Skeletal muscle tissue (tissue), 3 donors: ENCODE measurements at regions not wholly inside any gene's neighbourhood (a gene's known extent, or its start where the extent isn't known, plus 50 kb on each side); places are given as distances from the start of the nearest gene placed in this dataset.
A peak's percentile ranks its signal among the peaks of the same experiment; 100 is the strongest.

Experiments used
- H3K27ac ChIP-seq: one replicate; pipeline ENCODE4 v1.7.0; 2013; ENCODE audit warnings: mild to moderate bottlenecking, low read depth, low read length, inconsistent platforms
- H3K27me3 ChIP-seq, 3 donors: one replicate each; pipeline ENCODE4 v1.7.0; 2013; ENCODE audit warnings: low read length in 3 of 3; ENCODE audit not compliant: control insufficient read depth in 3 of 3, insufficient read depth in 3 of 3
- H3K36me3 ChIP-seq, 3 donors: one replicate each; pipeline ENCODE4 v1.7.0; 2013; ENCODE audit warnings: low read length in 3 of 3; ENCODE audit not compliant: control insufficient read depth in 3 of 3, insufficient read depth in 3 of 3
- H3K4me1 ChIP-seq, 3 donors: one replicate each; pipeline ENCODE4 v1.7.0; 2013; ENCODE audit warnings: low read length in 3 of 3, mild to moderate bottlenecking in 3 of 3; ENCODE audit not compliant: control insufficient read depth in 3 of 3, insufficient read depth in 3 of 3
- H3K4me3 ChIP-seq, 3 donors: one replicate each; pipeline ENCODE4 v1.7.0; 2013; ENCODE audit warnings: low read length in 3 of 3
- H3K9ac ChIP-seq, 3 donors: one replicate each; pipeline ENCODE4 v1.7.0; 2013; ENCODE audit warnings: low read length in 3 of 3, mild to moderate bottlenecking in 3 of 3, moderate library complexity in 2 of 3, low read depth in 1 of 3
- H3K9me3 ChIP-seq, 3 donors: one replicate each; pipeline ENCODE4 v1.7.0; 2013; ENCODE audit warnings: low read length in 3 of 3; ENCODE audit not compliant: control insufficient read depth in 3 of 3
- donor health status: Osteomylitis.

GRCh38 chr1:8176279-8176678, 141.6 kb upstream of the SLC45A1 start:
- H3K9ac ChIP-seq, result no peak overlapping the region
- H3K4me3 ChIP-seq, result no peak overlapping the region
- H3K27ac ChIP-seq, result no peak overlapping the region
- H3K27me3 ChIP-seq, result no peaks in the 10 kb centered on the region
- peaks cover 0 to 2% (median 0%) of the 10 kb centered on the region in 3 donors for H3K4me1 ChIP-seq
- no peaks in the 10 kb centered on the region for H3K36me3 ChIP-seq
- peaks cover 0 to 4% (median 0%) of the 10 kb centered on the region in 3 donors for H3K9me3 ChIP-seq

- Histone ChIP-seq H3K36me3 (no peaks in the 10 kb centered on the region), H3K9me3 (peaks cover 0 to 4% (median 0%) of the 10 kb centered on the region in 3 donors), H3K27me3 (no peaks in the 10 kb centered on the region), H3K9ac (no peak overlapping the region), H3K4me3 (no peak overlapping the region), H3K27ac (no peak overlapping the region), H3K4me1 (peaks cover 5 to 8% (median 8%) of the 10 kb centered on the region in 3 donors)
Measured at GRCh38 chr1:8174807-8175206, 143.1 kb upstream of the SLC45A1 start.

- no peak overlapping the region for H3K4me3 ChIP-seq
- no peaks in the 10 kb centered on the region for H3K36me3 ChIP-seq
- no peaks in the 10 kb centered on the region for H3K27me3 ChIP-seq
- H3K9me3 ChIP-seq, result no peaks in the 10 kb centered on the region
- no peak overlapping the region for H3K27ac ChIP-seq
- H3K4me1 ChIP-seq, result peaks cover 13 to 16% (median 15%) of the 10 kb centered on the region in 3 donors
- no peak overlapping the region for H3K9ac ChIP-seq
Measured at GRCh38 chr1:8171751-8172464, 145.8 kb upstream of the ERRFI1 start.

- H3K9me3 ChIP-seq, result no peaks in the 10 kb centered on the region
- H3K4me3 ChIP-seq, result no peak overlapping the region
- H3K27me3 ChIP-seq, result no peaks in the 10 kb centered on the region
- H3K36me3 ChIP-seq, result no peaks in the 10 kb centered on the region
- H3K27ac ChIP-seq, result no peak overlapping the region
- no peak overlapping the region for H3K9ac ChIP-seq
- peaks cover 15 to 25% (median 18%) of the 10 kb centered on the region in 3 donors for H3K4me1 ChIP-seq
Measured at GRCh38 chr1:8170059-8170835, 144.1 kb upstream of the ERRFI1 start.

- Histone ChIP-seq H3K27ac (peak overlapping the region; percentile 73), H3K36me3 (no peaks in the 10 kb centered on the region), H3K9ac (no peak overlapping the region), H3K4me1 (peaks cover 15 to 25% (median 18%) of the 10 kb centered on the region in 3 donors), H3K27me3 (no peaks in the 10 kb centered on the region), H3K4me3 (no peak overlapping the region), H3K9me3 (no peaks in the 10 kb centered on the region)
Measured at GRCh38 chr1:8169364-8170058, 143.4 kb upstream of the ERRFI1 start.

GRCh38 chr1:8167936-8168335, 141.8 kb upstream of the ERRFI1 start:
- Histone ChIP-seq H3K4me3 (no peak overlapping the region), H3K27me3 (no peaks in the 10 kb centered on the region), H3K9me3 (no peaks in the 10 kb centered on the region), H3K9ac (no peak overlapping the region), H3K27ac (no peak overlapping the region), H3K4me1 (peaks cover 15 to 25% (median 16%) of the 10 kb centered on the region in 3 donors), H3K36me3 (no peaks in the 10 kb centered on the region)

- Histone ChIP-seq H3K36me3 (no peaks in the 10 kb centered on the region), H3K9me3 (no peaks in the 10 kb centered on the region), H3K4me3 (no peak overlapping the region), H3K9ac (no peak overlapping the region), H3K27ac (no peak overlapping the region), H3K27me3 (no peaks in the 10 kb centered on the region), H3K4me1 (peaks cover 15 to 25% (median 16%) of the 10 kb centered on the region in 3 donors)
Measured at GRCh38 chr1:8166406-8166805, 140.3 kb upstream of the ERRFI1 start.

- Histone ChIP-seq H3K9ac (no peak overlapping the region), H3K27ac (no peak overlapping the region), H3K36me3 (no peaks in the 10 kb centered on the region), H3K27me3 (no peaks in the 10 kb centered on the region), H3K9me3 (no peaks in the 10 kb centered on the region), H3K4me3 (no peak overlapping the region), H3K4me1 (peaks cover 15 to 25% (median 16%) of the 10 kb centered on the region in 3 donors)
Measured at GRCh38 chr1:8165595-8166360, 139.7 kb upstream of the ERRFI1 start.

- H3K36me3 ChIP-seq, result no peaks in the 10 kb centered on the region
- no peaks in the 10 kb centered on the region for H3K27me3 ChIP-seq
- H3K9me3 ChIP-seq, result no peaks in the 10 kb centered on the region
- H3K9ac ChIP-seq, result no peak overlapping the region
- H3K4me1 ChIP-seq, result peaks cover 9 to 15% (median 10%) of the 10 kb centered on the region in 3 donors
- H3K27ac ChIP-seq, result no peak overlapping the region
- H3K4me3 ChIP-seq, result no peak overlapping the region
Measured at GRCh38 chr1:8164670-8165069, 138.6 kb upstream of the ERRFI1 start.
